HG03064 (cell line): ENCODE measurements at regions not wholly inside any gene's neighbourhood (a gene's known extent, or its start where the extent isn't known, plus 50 kb on each side); places are given as distances from the start of the nearest gene placed in this dataset.
"Not testable (repeated sequence)": the region's sequence is repeated elsewhere in the genome, so short reads cannot be mapped to it uniquely, and the experiment has no call there.

Experiments
- ATAC-seq: cut with Tn5 transposase; IDR thresholded peaks from one replicate; pipeline ENCODE4 v1.9.1; 2021; ENCODE audit warnings: low read depth; ENCODE audit not compliant: unreplicated experiment

DNA sequence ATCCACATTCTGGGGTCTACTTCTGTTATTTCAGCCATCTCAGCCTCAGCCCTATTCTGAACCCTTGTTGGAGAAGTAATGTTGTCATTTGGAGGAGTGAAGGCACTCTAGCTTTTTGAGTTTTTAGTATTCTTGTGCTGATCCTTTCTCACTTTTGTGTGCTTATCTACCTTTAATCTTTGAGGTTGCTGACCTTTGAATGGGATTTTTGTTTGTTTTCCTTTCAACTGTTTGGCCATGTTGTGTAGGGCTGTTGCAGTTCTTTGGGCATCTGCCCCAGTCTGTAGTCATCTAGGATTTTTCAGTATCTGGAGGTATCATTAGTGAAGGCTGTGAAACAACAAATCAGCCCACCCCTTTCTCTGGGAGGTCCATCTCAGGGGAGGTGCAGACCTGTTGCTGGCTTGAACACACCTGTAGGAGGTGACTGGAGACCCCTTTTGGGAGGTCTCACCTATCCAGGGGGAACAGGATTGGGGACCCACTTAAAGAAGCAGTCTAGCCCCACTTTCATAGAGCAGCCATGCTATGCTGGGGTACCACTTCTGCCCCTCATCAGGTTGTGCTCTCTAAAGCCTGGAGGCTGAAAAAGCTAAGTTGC lies 1391.4 kb downstream of the UQCRFS1 start:
- no peak for ATAC-seq

DNA sequence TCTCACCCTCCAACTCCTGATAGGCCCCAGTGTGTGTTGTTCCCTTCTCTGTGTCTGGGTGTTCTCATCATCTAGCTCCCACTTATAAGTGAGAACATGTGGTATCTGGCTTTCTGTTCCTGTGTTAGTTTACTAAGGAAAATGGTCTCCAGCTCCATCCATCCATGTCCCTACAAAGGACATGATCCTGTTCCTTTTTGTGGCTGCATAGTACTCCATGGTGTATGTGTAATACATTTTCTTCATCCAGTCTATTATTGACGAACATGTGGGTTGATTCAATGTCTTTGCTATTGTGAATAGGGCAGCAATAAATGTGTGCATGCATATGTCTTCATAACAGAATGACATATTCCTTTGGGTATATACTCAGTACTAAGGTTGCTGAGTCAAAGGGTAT lies 1397.0 kb downstream of the UQCRFS1 start:
- no peak for ATAC-seq

DNA sequence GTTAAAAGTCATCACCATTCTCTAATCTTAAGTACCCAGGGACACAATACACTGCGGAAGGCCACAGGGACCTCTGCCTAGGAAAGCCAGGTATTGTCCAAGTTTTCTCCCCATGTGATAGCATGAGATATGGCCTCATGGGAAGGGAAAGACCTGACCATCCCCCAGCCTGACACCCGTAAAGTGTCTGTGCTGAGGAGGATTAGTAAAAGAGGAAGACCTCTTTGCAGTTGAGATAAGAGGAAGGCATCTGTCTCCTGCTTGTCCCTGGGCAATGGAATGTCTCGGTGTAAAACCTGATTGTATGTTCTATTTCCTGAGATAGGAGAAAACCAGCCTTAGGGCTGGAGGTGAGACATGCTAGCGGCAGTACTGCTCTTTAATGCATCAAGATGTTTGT lies 1398.1 kb downstream of the UQCRFS1 start:
- not testable (repeated sequence) for ATAC-seq

GRCh38 chr19:27814274-27814673 lies 1398.7 kb downstream of the UQCRFS1 start:
- ATAC-seq, result not testable (repeated sequence)

DNA sequence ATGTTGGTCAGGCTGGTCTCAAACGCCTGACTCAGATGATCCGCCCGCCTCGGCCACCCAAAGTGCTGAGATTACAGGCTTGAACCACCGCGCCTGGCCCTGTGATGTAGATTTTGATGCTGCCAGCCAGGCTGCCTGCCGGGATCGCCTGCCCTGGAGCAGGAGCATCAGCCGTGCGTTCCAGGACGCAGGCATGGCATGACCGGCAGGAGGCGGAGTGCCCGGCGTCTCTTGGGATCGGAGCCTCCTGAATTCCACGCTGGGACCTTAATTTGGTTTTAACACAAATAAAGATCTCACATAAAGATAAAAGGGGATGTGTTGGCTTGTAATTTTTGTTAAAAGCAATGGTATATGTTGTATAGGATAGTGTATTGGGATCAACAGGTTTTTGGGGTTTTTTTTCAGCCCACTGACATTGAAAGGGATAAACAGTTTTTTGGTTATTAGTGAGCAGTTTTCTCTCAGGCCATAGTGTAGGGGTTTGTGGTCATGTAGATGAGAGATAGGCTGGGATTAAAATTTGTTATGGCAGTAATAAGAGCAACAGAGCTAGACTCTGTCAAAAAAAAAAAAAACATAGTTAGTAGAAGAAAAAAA lies 1406.4 kb downstream of the UQCRFS1 start:
- ATAC-seq, result no peak

DNA sequence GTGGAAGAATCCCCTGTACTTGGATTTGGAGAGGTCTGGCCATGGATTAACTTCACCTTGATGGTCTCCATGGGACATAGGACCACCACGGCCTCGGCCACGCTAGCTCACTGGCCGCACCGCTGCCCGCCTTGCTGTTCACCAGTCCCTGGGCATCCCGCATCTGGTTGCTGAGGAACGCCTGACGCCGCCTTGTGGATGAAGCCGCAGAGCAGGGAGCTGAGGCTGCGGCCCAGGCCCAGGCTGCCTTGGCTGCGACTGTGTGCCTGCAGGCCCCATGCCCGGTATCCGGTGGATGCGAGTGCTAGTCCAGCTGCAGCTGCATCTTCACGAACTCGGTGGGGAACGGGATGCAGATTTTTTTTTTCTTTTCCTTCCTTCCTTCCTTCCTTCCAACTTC lies 1407.1 kb downstream of the UQCRFS1 start:
- no peak for ATAC-seq

- ATAC-seq, result not testable (repeated sequence)
Measured at GRCh38 chr19:27802293-27802692, 1410.7 kb downstream of the UQCRFS1 start.

DNA sequence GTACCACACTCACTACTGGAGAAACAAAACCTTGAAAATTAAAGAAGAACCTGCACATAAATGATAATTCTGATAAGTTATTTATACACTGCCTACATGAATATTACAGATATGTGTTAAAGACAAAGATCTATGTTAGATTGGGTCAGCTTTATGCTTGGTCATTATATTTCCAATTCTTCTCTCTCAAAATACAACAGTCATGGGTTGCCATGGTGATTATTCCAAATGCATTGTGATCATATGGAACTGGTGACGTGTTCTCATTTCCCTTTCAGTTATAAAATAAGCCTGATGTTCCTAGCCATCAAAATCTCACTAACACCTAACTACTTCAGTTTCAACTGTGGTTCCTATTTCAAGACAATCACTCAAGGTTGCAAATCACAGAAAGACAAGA lies 1416.4 kb downstream of the UQCRFS1 start:
- ATAC-seq, result no peak

DNA sequence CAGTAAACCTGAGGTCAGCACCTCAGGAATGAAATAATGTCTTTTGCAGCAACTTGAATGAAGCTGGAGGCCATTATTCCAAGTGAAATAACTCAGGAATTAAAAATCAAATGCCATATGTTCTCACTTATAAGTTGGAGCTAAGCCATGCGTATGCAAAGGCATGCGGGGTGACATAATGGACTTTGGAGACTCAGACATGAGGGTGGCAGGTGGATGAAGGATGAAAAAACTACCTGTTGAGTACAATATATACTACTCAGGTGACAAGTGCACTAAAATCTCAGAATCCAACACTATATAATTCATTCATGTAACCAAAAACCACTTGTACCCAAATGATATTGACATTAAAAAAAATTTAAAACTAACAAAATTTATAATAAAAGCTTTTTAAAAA lies 1416.9 kb downstream of the UQCRFS1 start:
- ATAC-seq, result no peak

GRCh38 chr19:27795369-27795768 lies 1417.6 kb downstream of the UQCRFS1 start:
- no peak for ATAC-seq

- ATAC-seq, result peak; percentile 6
Measured at GRCh38 chr19:27794494-27795042, 1418.4 kb downstream of the UQCRFS1 start.

GRCh38 chr19:27793644-27794493 lies 1419.1 kb downstream of the UQCRFS1 start:
- peak; percentile 87 for ATAC-seq

DNA sequence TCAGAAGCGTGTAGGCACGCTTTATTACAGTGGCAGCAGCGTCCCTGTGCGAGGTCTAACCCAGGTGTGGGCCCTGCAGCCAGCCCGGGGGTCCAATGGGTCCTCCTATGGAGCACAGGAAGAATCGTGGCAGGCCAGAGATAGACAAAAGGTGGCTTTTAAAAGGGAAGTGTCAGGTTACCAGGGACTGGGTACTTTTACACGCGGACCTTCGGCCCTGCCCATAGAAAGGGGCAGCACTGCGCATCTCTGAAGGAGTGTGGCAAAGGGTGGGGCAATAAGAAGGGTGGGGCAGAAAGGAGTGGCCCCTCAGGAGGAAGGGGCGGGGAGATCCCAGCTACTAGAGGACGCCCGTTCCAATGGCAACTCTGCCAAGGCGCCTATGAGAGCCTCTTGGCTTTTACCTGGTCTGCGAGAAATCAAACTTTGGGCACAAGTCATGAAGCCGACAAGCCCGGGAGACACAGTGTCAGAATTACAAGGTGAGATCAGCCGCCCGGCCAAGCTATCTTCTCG lies 1419.8 kb downstream of the UQCRFS1 start:
- peak; percentile 71 for ATAC-seq

DNA sequence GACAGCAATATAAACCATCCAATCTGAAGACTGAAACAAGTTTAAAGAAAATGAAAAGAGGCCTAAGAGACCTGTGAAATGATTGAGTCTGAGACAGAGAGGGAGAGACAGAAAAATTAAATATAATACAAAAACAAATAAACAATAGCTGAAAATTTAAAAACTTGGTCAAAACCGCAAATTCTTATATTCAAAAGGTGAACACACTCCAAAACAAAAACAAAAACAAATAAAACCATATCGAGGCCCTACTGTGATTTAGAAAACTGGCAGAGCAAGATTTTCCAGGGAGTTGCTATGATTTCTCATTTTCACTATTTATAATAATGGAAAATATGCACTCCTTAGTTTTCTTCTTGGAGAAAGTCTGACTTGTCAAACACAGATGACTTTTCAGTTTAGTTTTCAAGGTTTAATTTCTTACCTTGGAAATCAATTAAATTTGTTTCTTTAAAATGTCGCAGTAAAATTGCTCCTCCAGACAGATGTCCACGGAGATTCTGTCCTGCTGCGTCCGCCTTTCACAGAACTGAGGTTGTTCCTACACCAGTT lies 1420.3 kb downstream of the UQCRFS1 start:
- no peak for ATAC-seq

GRCh38 chr19:27780367-27781075 lies 1432.4 kb downstream of the UQCRFS1 start:
- ATAC-seq, result no peak

GRCh38 chr19:27779954-27780353 lies 1433.0 kb downstream of the UQCRFS1 start:
- ATAC-seq, result no peak

DNA sequence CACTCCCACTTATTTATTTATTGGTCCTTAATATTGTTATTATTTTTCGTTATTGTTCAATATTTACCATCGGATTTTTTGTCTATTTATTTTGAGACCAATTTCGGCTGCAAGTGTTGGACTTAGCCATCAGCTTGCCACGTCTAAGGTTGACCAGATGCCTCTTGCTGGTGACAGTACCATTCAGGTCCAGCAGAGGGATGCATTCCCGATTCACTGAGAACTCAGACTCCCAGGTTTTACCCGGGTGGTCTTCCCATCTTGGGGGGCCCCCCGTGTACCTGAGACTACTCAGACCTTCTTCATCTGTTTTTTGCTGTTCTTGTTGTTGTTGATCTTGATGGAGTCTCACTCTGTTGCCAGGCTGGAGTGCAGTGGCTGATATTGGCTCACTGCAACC lies 1435.2 kb downstream of the UQCRFS1 start:
- no peak for ATAC-seq

DNA sequence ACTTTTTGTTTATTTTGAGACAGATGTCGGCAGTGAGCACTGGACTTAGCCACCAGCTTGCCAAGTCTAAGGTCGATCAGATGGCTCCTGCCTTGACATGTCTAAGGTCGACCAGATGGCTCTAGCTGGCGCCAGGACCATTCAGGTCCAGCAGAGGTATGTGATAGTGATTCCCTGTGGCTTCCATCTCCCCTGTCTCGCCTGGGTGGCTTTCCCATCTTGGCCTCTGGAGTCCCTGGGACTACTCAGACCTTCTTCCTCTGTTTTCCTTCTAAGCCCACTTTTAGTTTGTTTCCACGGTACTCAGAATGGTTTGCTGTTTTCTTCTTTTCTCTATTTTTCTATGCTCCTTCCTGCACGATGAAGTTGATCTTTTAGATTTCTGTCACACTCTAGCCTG lies 1435.7 kb downstream of the UQCRFS1 start:
- no peak for ATAC-seq

GRCh38 chr19:27776524-27776923 lies 1436.4 kb downstream of the UQCRFS1 start:
- ATAC-seq, result no peak

DNA sequence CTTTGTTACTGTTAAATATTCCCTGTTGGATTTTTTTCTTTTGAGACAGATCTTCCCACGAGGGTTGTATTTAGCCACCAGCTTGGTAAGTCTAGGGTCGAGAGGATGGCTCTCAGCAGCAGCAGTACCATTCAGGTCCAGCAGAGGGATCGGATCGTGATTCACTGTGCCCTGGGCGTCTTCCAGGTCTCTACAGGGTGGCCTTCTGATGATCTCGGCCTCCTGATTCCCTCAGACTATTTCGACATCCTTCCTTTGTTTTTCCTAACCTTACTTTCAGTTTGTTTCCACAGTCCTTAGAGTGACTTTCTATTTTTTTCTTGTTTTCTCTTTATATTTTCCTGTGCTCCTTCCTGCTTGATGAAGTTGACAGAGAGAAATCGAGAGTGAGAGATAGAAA lies 1436.9 kb downstream of the UQCRFS1 start:
- no peak for ATAC-seq
